HEK293 (cell line): ENCODE measurements at regions not wholly inside any gene's neighbourhood (a gene's known extent, or its start where the extent isn't known, plus 50 kb on each side); places are given as distances from the start of the nearest gene placed in this dataset.

Experiments
- CTCF ChIA-PET: fragments of 350-600 bp; formaldehyde crosslinking; extraction: SDS; loops from one replicate; lab custom pipeline; 2021; ENCODE audit warnings: antibody characterized with exemption; lab: Yijun Ruan, JAX
- POLR2A ChIA-PET: fragments of 300-600 bp; formaldehyde crosslinking; extraction: SDS; loops from one replicate; lab custom pipeline; 2020; ENCODE audit warnings: antibody characterized with exemption, inconsistent platforms; lab: Yijun Ruan, JAX
- H3K27ac ChIP-seq: fragments of 200-500 bp; sonication (Bioruptor generic); 2 replicates; pipeline ENCODE4 v1.5.1; 2014; ENCODE audit warnings: low read depth, low read length, control low read depth, inconsistent platforms; ENCODE audit errors: extremely low read depth
- H3K36me3 ChIP-seq, 2 experiments: fragments of 200-500 bp in 1 of 2; sonication (Bioruptor generic) in 1 of 2; 1 replicate in 1 of 2; 2 replicates in 1 of 2; pipeline ENCODE4 v1.5.1; 2014 to 2017; ENCODE audit warnings: inconsistent platforms in 2 of 2, low read length in 2 of 2; ENCODE audit not compliant: control insufficient read depth in 2 of 2, insufficient read depth in 1 of 2
- H3K4me1 ChIP-seq: fragments of 200-500 bp; sonication (Bioruptor generic); 2 replicates; pipeline ENCODE4 v1.5.1; 2014; ENCODE audit warnings: mild to moderate bottlenecking, low read length, inconsistent platforms; ENCODE audit not compliant: control insufficient read depth, insufficient read depth
- H3K4me3 ChIP-seq: 2 replicates; pipeline ENCODE4 v1.5.1; 2011; ENCODE audit warnings: low read depth, mild to moderate bottlenecking, control low read depth, low read length, moderate library complexity
- H3K9me3 ChIP-seq: fragments of 200-500 bp; sonication (Bioruptor generic); 2 replicates; pipeline ENCODE4 v1.5.1; 2014; ENCODE audit warnings: low read depth, low read length, inconsistent platforms; ENCODE audit not compliant: control insufficient read depth, insufficient read depth
- HOXA7 ChIP-seq: sonication (generic); formaldehyde crosslinking; IDR thresholded peaks from 2 replicates; pipeline ENCODE4 v1.8.1; 2022; ENCODE audit warnings: missing genetic modification reagents, borderline replicate concordance
- KLF9 ChIP-seq: fragments of 450-650 bp; formaldehyde crosslinking; IDR thresholded peaks from 2 replicates; pipeline ENCODE4 v1.5.1; 2016; ENCODE audit warnings: missing biosample characterization, missing genetic modification characterization, low read depth
- PRDM6 ChIP-seq: fragments of 450-650 bp; formaldehyde crosslinking; IDR thresholded peaks from 2 replicates; pipeline ENCODE4 v1.5.1; 2017; ENCODE audit warnings: missing biosample characterization, missing genetic modification characterization
- SALL2 ChIP-seq: fragments of 450-650 bp; formaldehyde crosslinking; IDR thresholded peaks from 2 replicates; pipeline ENCODE4 v1.5.0; 2017; ENCODE audit warnings: missing biosample characterization, mild to moderate bottlenecking, missing genetic modification characterization, borderline replicate concordance
- SP2 ChIP-seq: fragments of 450-650 bp; formaldehyde crosslinking; IDR thresholded peaks from 2 replicates; pipeline ENCODE4 v1.5.1; 2016; ENCODE audit warnings: missing biosample characterization, missing genetic modification characterization
- ZFP3 ChIP-seq: fragments of 450-650 bp; formaldehyde crosslinking; IDR thresholded peaks from 2 replicates; pipeline ENCODE4 v1.5.1; 2016; ENCODE audit warnings: low read depth, missing biosample characterization, missing genetic modification characterization
- ZIC2 ChIP-seq: fragments of 450-650 bp; formaldehyde crosslinking; IDR thresholded peaks from 2 replicates; pipeline ENCODE4 v1.5.1; 2016; ENCODE audit warnings: missing biosample characterization, missing genetic modification characterization
- ZNF138 ChIP-seq: fragments of 450-650 bp; formaldehyde crosslinking; IDR thresholded peaks from 2 replicates; pipeline ENCODE4 v1.5.1; 2016; ENCODE audit warnings: missing biosample characterization, missing genetic modification characterization, borderline replicate concordance
- ZNF223 ChIP-seq: fragments of 450-650 bp; formaldehyde crosslinking; IDR thresholded peaks from 2 replicates; pipeline ENCODE4 v1.5.1; 2016; ENCODE audit warnings: missing biosample characterization, missing genetic modification characterization
- ZNF302 ChIP-seq: fragments of 450-650 bp; formaldehyde crosslinking; IDR thresholded peaks from 2 replicates; pipeline ENCODE4 v1.5.1; 2016; ENCODE audit warnings: missing biosample characterization, missing genetic modification characterization, low read depth
- ZNF311 ChIP-seq: fragments of 450-650 bp; formaldehyde crosslinking; IDR thresholded peaks from 2 replicates; pipeline ENCODE4 v1.5.1; 2017; ENCODE audit warnings: missing biosample characterization, missing genetic modification characterization, borderline replicate concordance
- ZNF324 ChIP-seq: fragments of 450-650 bp; formaldehyde crosslinking; IDR thresholded peaks from 2 replicates; pipeline ENCODE4 v1.5.1; 2016; ENCODE audit warnings: missing biosample characterization, missing genetic modification characterization
- ZNF48 ChIP-seq: fragments of 450-650 bp; formaldehyde crosslinking; IDR thresholded peaks from 2 replicates; pipeline ENCODE4 v1.5.1; 2016; ENCODE audit warnings: missing biosample characterization, missing genetic modification characterization
- ZNF514 ChIP-seq: fragments of 450-650 bp; formaldehyde crosslinking; IDR thresholded peaks from 2 replicates; pipeline ENCODE4 v1.5.1; 2016; ENCODE audit warnings: missing biosample characterization, missing genetic modification characterization
- ZNF571 ChIP-seq: fragments of 450-650 bp; formaldehyde crosslinking; IDR thresholded peaks from 2 replicates; pipeline ENCODE4 v1.5.0; 2017; ENCODE audit warnings: missing biosample characterization, missing genetic modification characterization
- ZNF629 ChIP-seq: fragments of 450-650 bp; formaldehyde crosslinking; IDR thresholded peaks from 2 replicates; pipeline ENCODE4 v1.5.1; 2017; ENCODE audit warnings: missing biosample characterization, missing genetic modification characterization
- ZNF704 ChIP-seq: fragments of 450-650 bp; formaldehyde crosslinking; IDR thresholded peaks from 2 replicates; pipeline ENCODE4 v1.5.1; 2016; ENCODE audit warnings: missing biosample characterization, missing genetic modification characterization
- ZSCAN16 ChIP-seq: fragments of 450-650 bp; formaldehyde crosslinking; IDR thresholded peaks from 2 replicates; pipeline ENCODE4 v1.5.1; 2016; ENCODE audit warnings: missing biosample characterization, missing genetic modification characterization
- TF ChIP-seq, protein P1 (sequence below): fragments of 450-650 bp; formaldehyde crosslinking; IDR thresholded peaks from 2 replicates; pipeline ENCODE4 v1.5.1; 2016; ENCODE audit warnings: missing biosample characterization, missing genetic modification characterization
- TF ChIP-seq, protein P2 (sequence below): fragments of 450-650 bp; formaldehyde crosslinking; IDR thresholded peaks from 2 replicates; pipeline ENCODE4 v1.5.1; 2016; ENCODE audit warnings: missing biosample characterization, missing genetic modification characterization
- TF ChIP-seq, protein P3 (sequence below): fragments of 450-650 bp; formaldehyde crosslinking; IDR thresholded peaks from 2 replicates; pipeline ENCODE4 v1.5.1; 2016; ENCODE audit warnings: missing biosample characterization, missing genetic modification characterization

- H3K9me3 ChIP-seq: no peaks in the 10 kb centered on the region
- peaks cover 17% of the 10 kb centered on the region for H3K4me1 ChIP-seq
- TF ChIP-seq ZSCAN16 (no peak), ZNF311 (tag by site-specific recombination) (no peak), ZNF138 (tag by site-specific recombination) (no peak), ZNF514 (tag by site-specific recombination) (no peak), KLF9 (tag by site-specific recombination) (no peak), SP2 (tag by site-specific recombination) (no peak), HOXA7 (CRISPR knock-in tag) (no peak), ZFP3 (tag by site-specific recombination) (no peak), ZNF629 (no peak), ZNF324 (tag by site-specific recombination) (no peak)
- TF ChIP-seq, protein P1, sequence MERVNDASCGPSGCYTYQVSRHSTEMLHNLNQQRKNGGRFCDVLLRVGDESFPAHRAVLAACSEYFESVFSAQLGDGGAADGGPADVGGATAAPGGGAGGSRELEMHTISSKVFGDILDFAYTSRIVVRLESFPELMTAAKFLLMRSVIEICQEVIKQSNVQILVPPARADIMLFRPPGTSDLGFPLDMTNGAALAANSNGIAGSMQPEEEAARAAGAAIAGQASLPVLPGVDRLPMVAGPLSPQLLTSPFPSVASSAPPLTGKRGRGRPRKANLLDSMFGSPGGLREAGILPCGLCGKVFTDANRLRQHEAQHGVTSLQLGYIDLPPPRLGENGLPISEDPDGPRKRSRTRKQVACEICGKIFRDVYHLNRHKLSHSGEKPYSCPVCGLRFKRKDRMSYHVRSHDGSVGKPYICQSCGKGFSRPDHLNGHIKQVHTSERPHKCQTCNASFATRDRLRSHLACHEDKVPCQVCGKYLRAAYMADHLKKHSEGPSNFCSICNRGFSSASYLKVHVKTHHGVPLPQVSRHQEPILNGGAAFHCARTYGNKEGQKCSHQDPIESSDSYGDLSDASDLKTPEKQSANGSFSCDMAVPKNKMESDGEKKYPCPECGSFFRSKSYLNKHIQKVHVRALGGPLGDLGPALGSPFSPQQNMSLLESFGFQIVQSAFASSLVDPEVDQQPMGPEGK (tag by site-specific recombination): no peak
- POLR2A ChIA-PET: no interaction called here
- H3K27ac ChIP-seq: no peak overlapping the region
- CTCF ChIA-PET: no interaction called here
- no peak overlapping the region for H3K4me3 ChIP-seq
- no peaks in the 10 kb centered on the region for H3K36me3 ChIP-seq
These were observed 281.0 kb upstream of the TNC start for GRCh38 chr9:115398996-115399395.

DNA sequence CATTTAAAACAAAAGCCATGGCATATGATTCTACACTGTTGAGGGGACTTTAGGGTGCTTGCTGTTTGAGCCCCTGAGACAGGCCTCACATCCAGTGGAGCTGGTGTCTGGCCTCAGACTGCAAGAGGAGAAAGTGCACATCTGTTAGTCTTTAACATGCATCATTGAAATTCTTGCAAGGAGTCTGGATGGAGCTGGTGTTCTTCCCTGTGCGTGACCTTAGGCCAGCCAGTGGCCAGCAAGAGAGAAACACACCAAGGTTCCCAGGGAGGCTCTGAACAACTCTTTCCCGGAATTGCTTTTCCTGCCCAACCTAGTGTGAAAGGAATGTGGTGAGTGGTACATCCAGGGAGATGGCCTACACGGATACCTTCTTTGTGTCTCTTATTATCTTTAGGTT is 282.8 kb upstream of the TNC start:
- H3K4me3 ChIP-seq: no peak overlapping the region
- no peaks in the 10 kb centered on the region for H3K36me3 ChIP-seq
- H3K9me3 ChIP-seq: no peaks in the 10 kb centered on the region
- no peak overlapping the region for H3K27ac ChIP-seq
- POLR2A ChIA-PET: no interaction called here
- TF ChIP-seq ZNF571 (tag by site-specific recombination): no peak
- H3K4me1 ChIP-seq: peaks cover 10% of the 10 kb centered on the region
- CTCF ChIA-PET: no interaction called here

DNA sequence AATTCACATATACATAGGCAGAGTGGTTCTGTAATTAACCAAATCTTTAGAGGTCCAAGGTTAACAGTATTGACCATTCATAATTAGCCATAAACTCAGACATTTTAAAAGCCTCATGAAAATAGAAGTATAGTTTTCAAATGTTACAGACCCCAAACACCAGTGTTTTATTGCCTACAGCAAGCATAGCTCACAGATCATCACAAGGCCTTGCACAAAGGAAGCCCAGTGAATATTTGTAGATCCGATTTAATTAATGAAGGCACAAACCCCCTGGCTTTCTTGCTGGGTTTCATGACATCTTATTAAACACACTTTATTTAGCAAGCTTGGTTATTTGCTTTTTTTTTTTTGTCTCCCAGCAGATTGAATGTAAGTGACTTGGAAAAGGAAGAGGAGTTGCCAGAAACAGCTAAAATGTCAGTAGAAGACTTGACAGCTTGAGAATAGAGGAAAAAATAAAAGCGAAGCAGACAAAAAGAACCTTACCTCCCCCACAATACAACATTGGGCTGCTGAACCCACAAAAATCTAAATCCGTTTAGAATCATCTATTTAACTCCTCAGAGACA is 283.9 kb upstream of the TNC start:
- ChIA-PET POLR2A (no interaction called here), CTCF (interaction anchor here (1.4 kb wide), 1 partner anchor 122 kb away, joined by 4 read pairs; no protein-coding TSS in a partner anchor)
- Histone ChIP-seq H3K4me1 (peaks cover 3% of the 10 kb centered on the region; the same call in 1 of the 2 replicates), H3K9me3 (no peaks in the 10 kb centered on the region), H3K4me3 (no peak overlapping the region), H3K27ac (no peak overlapping the region), H3K36me3 (no peaks in the 10 kb centered on the region)
- no peak for TF ChIP-seq ZNF223
- TF ChIP-seq, protein P2, sequence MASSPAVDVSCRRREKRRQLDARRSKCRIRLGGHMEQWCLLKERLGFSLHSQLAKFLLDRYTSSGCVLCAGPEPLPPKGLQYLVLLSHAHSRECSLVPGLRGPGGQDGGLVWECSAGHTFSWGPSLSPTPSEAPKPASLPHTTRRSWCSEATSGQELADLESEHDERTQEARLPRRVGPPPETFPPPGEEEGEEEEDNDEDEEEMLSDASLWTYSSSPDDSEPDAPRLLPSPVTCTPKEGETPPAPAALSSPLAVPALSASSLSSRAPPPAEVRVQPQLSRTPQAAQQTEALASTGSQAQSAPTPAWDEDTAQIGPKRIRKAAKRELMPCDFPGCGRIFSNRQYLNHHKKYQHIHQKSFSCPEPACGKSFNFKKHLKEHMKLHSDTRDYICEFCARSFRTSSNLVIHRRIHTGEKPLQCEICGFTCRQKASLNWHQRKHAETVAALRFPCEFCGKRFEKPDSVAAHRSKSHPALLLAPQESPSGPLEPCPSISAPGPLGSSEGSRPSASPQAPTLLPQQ (tag by site-specific recombination): no peak
- TF ChIP-seq SALL2 (tag by site-specific recombination): no peak
- TF ChIP-seq ZNF704: no peak
- TF ChIP-seq, protein P3, sequence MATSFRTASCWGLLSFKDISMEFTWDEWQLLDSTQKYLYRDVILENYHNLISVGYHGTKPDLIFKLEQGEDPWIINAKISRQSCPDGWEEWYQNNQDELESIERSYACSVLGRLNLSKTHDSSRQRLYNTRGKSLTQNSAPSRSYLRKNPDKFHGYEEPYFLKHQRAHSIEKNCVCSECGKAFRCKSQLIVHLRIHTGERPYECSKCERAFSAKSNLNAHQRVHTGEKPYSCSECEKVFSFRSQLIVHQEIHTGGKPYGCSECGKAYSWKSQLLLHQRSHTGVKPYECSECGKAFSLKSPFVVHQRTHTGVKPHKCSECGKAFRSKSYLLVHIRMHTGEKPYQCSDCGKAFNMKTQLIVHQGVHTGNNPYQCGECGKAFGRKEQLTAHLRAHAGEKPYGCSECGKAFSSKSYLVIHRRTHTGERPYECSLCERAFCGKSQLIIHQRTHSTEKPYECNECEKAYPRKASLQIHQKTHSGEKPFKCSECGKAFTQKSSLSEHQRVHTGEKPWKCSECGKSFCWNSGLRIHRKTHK (tag by site-specific recombination): no peak
- no peak for TF ChIP-seq ZIC2 (tag by site-specific recombination)
- TF ChIP-seq ZNF302 (tag by site-specific recombination): no peak
- TF ChIP-seq PRDM6 (tag by site-specific recombination): no peak
- TF ChIP-seq ZNF48 (tag by site-specific recombination): no peak
